C4-2B (cell line): ENCODE measurements at regions not wholly inside any gene's neighbourhood (a gene's known extent, or its start where the extent isn't known, plus 50 kb on each side); places are given as distances from the start of the nearest gene placed in this dataset.
"Not testable (repeated sequence)": the region's sequence is repeated elsewhere in the genome, so short reads cannot be mapped to it uniquely, and the experiment has no call there.

Experiments used
- CTCF ChIP-seq: fragments of 450-650 bp; conservative IDR thresholded peaks from 2 replicates; pipeline ENCODE4 v1.5.1; 2017; ENCODE audit warnings: mild to moderate bottlenecking
- ZFX ChIP-seq: fragments of 450-650 bp; IDR thresholded peaks from 2 replicates; pipeline ENCODE4 v1.6.1; 2017

GRCh38 chrX:1102221-1102620 is 110.2 kb downstream of the CRLF2 start:
- not testable (repeated sequence) for TF ChIP-seq CTCF, ZFX
